ENCODE measurements at regions not wholly inside any gene's neighbourhood (a gene's known extent, or its start where the extent isn't known, plus 50 kb on each side); places are given as distances from the start of the nearest gene placed in this dataset.

DNA sequence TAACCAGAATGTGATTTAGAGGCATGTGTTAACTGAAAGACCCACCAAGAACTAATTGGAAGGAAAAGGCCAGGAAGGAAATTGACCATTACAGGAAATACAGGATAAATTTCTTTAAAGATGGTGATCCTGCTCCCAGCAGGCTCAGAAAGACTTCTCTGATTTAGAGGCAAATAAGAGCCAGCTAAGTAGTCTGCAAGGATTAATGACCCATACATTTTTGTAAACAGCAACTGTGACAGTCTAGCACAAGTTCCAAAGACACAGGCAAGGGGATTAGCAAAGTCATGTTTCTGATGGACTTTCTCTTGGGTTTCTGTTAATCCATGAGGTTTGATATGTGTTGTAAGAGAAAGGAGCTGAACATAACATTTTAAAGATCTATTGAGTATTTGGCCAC, 425.0 kb downstream of the HTR7 start:
- TF ChIP-seq EP300 (IDR thresholded peaks at IDR 0.05): no peak
- no peak for TF ChIP-seq CTCF (IDR thresholded peaks at IDR 0.05)

Data from sigmoid colon (tissue), 4 donors.